GM10248 (cell line): ENCODE measurements at regions not wholly inside any gene's neighbourhood (a gene's known extent, or its start where the extent isn't known, plus 50 kb on each side); places are given as distances from the start of the nearest gene placed in this dataset.

Experiments used
- CTCF ChIA-PET: fragments of 300-600 bp; sonication (Branson Sonifier 250); formaldehyde crosslinking; extraction: SDS; loops from one replicate; lab custom pipeline; 2021; ENCODE audit warnings: antibody characterized with exemption; lab: Yijun Ruan, JAX
- POLR2A ChIA-PET: fragments of 350-650 bp; sonication (Branson Sonifier 250); formaldehyde crosslinking; extraction: SDS; loops from one replicate; lab custom pipeline; 2020; ENCODE audit warnings: antibody characterized with exemption; lab: Yijun Ruan, JAX
- DNase-seq: peaks from one replicate; pipeline ENCODE4 v3.0.0; 2012; ENCODE audit errors: extremely low spot score
- CTCF ChIP-seq: IDR thresholded peaks from 2 replicates; pipeline ENCODE4 v1.5.1; 2012; ENCODE audit warnings: mild to moderate bottlenecking, low read depth; ENCODE audit errors: extremely low read depth, missing control alignments, control extremely low read depth

GRCh38 chr4:184292465-184292867, 74.8 kb upstream of the ENPP6 start:
- POLR2A ChIA-PET: interaction anchor here (0.9 kb wide), 1 partner anchor 8 kb away, joined by 3 read pairs; no protein-coding TSS in a partner anchor
- no peak for TF ChIP-seq CTCF
- no peak for DNase-seq
- CTCF ChIA-PET: interaction anchor here (0.9 to 3.0 kb wide), 7 partner anchors 9 to 31 kb away, joined by 3 to 15 read pairs (median 7); no protein-coding TSS in a partner anchor

- ChIA-PET CTCF (interaction anchor here (1.5 to 2.9 kb wide), 5 partner anchors 12 to 39 kb away, joined by 3 to 14 read pairs (median 6); no protein-coding TSS in a partner anchor), POLR2A (no interaction called here)
- no peak for TF ChIP-seq CTCF
- no peak for DNase-seq
Observed at GRCh38 chr4:184289179-184289535, 71.5 kb upstream of the ENPP6 start.

- CTCF ChIA-PET: interaction anchor here (0.7 to 2.9 kb wide), 16 partner anchors 13 to 249 kb away, joined by 3 to 14 read pairs (median 4); no protein-coding TSS in a partner anchor
- POLR2A ChIA-PET: interaction anchor here (1.7 kb wide), 1 partner anchor 16 kb away, joined by 7 read pairs; no protein-coding TSS in a partner anchor
- TF ChIP-seq CTCF: no peak
- DNase-seq: peak; percentile 63
Observed at GRCh38 chr4:184288451-184289178, 70.9 kb upstream of the ENPP6 start.

- DNase-seq: no peak
- ChIA-PET CTCF (interaction anchor here (0.7 to 2.9 kb wide), 19 partner anchors 12 to 250 kb away, joined by 3 to 14 read pairs (median 4); no protein-coding TSS in a partner anchor), POLR2A (interaction anchor here (0.6 to 1.7 kb wide), 3 partner anchors 15 to 362 kb away, joined by 5 to 7 read pairs (median 5); partner anchors contain the start of genes CASP3 and PRIMPOL)
- peak; percentile 12 for TF ChIP-seq CTCF
Observed at GRCh38 chr4:184287697-184288255, 70.1 kb upstream of the ENPP6 start.

- CTCF ChIA-PET: no interaction called here
- POLR2A ChIA-PET: no interaction called here
- TF ChIP-seq CTCF: no peak
- no peak for DNase-seq
Observed at GRCh38 chr4:184286358-184286757, 68.7 kb upstream of the ENPP6 start.

- DNase-seq: no peak
- TF ChIP-seq CTCF: no peak
- POLR2A ChIA-PET: interaction anchor here (0.5 to 2.3 kb wide), 3 partner anchors 8 to 75 kb away, joined by 3 to 10 read pairs (median 8); no protein-coding TSS in a partner anchor
- CTCF ChIA-PET: interaction anchor here (1.0 to 7.5 kb wide), 11 partner anchors 8 to 265 kb away, joined by 3 to 168 read pairs (median 5); no protein-coding TSS in a partner anchor
Observed at GRCh38 chr4:184284742-184285141, 67.1 kb upstream of the ENPP6 start.
